ENCODE measurements at regions not wholly inside any gene's neighbourhood (a gene's known extent, or its start where the extent isn't known, plus 50 kb on each side); places are given as distances from the start of the nearest gene placed in this dataset.
"Not testable (repeated sequence)": the region's sequence is repeated elsewhere in the genome, so short reads cannot be mapped to it uniquely, and the experiment has no call there.

- DNase-seq = no peak
These were observed 1544.9 kb upstream of the WWC1 start for GRCh38 chr5:166746506-166746905.

- DNase-seq = no peak
These were observed 1541.1 kb upstream of the WWC1 start for GRCh38 chr5:166750376-166750775.

- no peak for DNase-seq
These were observed 1533.3 kb upstream of the WWC1 start for GRCh38 chr5:166758151-166758550.

GRCh38 chr5:166767858-166768257 is 1523.6 kb upstream of the WWC1 start:
- DNase-seq = no peak

- DNase-seq = no peak
These were observed 1522.9 kb upstream of the WWC1 start for GRCh38 chr5:166768536-166768935.

- DNase-seq = no peak
These were observed 1518.7 kb upstream of the WWC1 start for GRCh38 chr5:166772770-166773169.

GRCh38 chr5:166781737-166782136 is 1509.7 kb upstream of the WWC1 start:
- DNase-seq = no peak

- DNase-seq = no peak
These were observed 1506.8 kb upstream of the WWC1 start for GRCh38 chr5:166784545-166785078.

GRCh38 chr5:166786178-166786577 is 1505.3 kb upstream of the WWC1 start:
- DNase-seq = no peak

- no peak for DNase-seq
These were observed 1504.6 kb upstream of the WWC1 start for GRCh38 chr5:166786889-166787288.

- no peak for DNase-seq
These were observed 1503.4 kb upstream of the WWC1 start for GRCh38 chr5:166788050-166788449.

- no peak for DNase-seq
These were observed 1495.7 kb upstream of the WWC1 start for GRCh38 chr5:166795756-166796155.

- no peak for DNase-seq
These were observed 1488.4 kb upstream of the WWC1 start for GRCh38 chr5:166803058-166803457.

GRCh38 chr5:166804223-166804622 is 1487.2 kb upstream of the WWC1 start:
- not testable (repeated sequence) for DNase-seq

GRCh38 chr5:166804693-166805092 is 1486.8 kb upstream of the WWC1 start:
- DNase-seq = not testable (repeated sequence)

- not testable (repeated sequence) for DNase-seq
These were observed 1481.3 kb upstream of the WWC1 start for GRCh38 chr5:166810093-166810658.

GRCh38 chr5:166810721-166811120 is 1480.7 kb upstream of the WWC1 start:
- no peak for DNase-seq

GRCh38 chr5:166823360-166823759 is 1468.1 kb upstream of the WWC1 start:
- DNase-seq = no peak

GRCh38 chr5:166834246-166834645 is 1457.2 kb upstream of the WWC1 start:
- no peak for DNase-seq

GRCh38 chr5:166845044-166845443 is 1446.4 kb upstream of the WWC1 start:
- no peak for DNase-seq

- no peak for DNase-seq
These were observed 1434.7 kb upstream of the WWC1 start for GRCh38 chr5:166856791-166857190.

- DNase-seq = no peak
These were observed 1431.0 kb upstream of the WWC1 start for GRCh38 chr5:166860426-166860825.

- no peak for DNase-seq
These were observed 1428.9 kb upstream of the WWC1 start for GRCh38 chr5:166862581-166862980.

GRCh38 chr5:166865206-166865605 is 1426.2 kb upstream of the WWC1 start:
- DNase-seq = no peak

GRCh38 chr5:166880456-166880855 is 1411.0 kb upstream of the WWC1 start:
- no peak for DNase-seq

Data from activated CD4-positive, alpha-beta T cell treated with anti-CD3 and anti-CD28 coated beads for 1 hour (primary cell).